ENCODE measurements at regions not wholly inside any gene's neighbourhood (a gene's known extent, or its start where the extent isn't known, plus 50 kb on each side); places are given as distances from the start of the nearest gene placed in this dataset.

DNA sequence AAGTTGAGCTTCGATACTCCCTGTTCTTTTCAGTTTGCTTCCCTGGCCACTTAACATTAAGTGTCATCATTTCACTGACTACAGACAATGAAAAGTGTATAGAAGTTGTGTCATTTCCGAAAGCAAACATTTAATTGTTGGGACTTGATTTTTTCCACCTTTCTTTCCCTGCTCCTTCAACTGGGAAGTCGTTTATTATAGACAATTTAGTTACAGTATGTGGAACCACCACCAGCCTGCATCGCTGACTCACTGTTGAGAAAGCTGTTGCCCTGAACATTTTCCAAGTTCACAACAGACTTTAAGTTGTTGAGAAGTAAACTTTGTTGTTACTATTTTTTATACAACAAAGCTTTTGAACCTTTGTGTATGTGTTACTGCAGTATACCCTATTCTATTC is 788.4 kb upstream of the PRR20A start:
- TF ChIP-seq, protein P1, sequence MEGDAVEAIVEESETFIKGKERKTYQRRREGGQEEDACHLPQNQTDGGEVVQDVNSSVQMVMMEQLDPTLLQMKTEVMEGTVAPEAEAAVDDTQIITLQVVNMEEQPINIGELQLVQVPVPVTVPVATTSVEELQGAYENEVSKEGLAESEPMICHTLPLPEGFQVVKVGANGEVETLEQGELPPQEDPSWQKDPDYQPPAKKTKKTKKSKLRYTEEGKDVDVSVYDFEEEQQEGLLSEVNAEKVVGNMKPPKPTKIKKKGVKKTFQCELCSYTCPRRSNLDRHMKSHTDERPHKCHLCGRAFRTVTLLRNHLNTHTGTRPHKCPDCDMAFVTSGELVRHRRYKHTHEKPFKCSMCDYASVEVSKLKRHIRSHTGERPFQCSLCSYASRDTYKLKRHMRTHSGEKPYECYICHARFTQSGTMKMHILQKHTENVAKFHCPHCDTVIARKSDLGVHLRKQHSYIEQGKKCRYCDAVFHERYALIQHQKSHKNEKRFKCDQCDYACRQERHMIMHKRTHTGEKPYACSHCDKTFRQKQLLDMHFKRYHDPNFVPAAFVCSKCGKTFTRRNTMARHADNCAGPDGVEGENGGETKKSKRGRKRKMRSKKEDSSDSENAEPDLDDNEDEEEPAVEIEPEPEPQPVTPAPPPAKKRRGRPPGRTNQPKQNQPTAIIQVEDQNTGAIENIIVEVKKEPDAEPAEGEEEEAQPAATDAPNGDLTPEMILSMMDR (conservative IDR thresholded peaks at IDR 0.05 in 1 of 2, IDR thresholded peaks at IDR 0.05 in 1 of 2; ENCODE audit: low read depth in 1 of 2, low read length in 2 of 2) = no peak
- no peak for TF ChIP-seq EZH2 (IDR thresholded peaks at IDR 0.05; ENCODE audit: low read length, missing control alignments)
